PC-3 (cell line): ENCODE measurements at regions not wholly inside any gene's neighbourhood (a gene's known extent, or its start where the extent isn't known, plus 50 kb on each side); places are given as distances from the start of the nearest gene placed in this dataset.
A peak's percentile ranks its signal among the peaks of the same experiment; 100 is the strongest.

ENCODE experiments used
- ATAC-seq: fragments of 200-7000 bp; cut with Tn5 transposase; 2 replicates; pipeline ENCODE4 v1.9.1; 2020; ENCODE audit warnings: mild to moderate bottlenecking, moderate library complexity
- BruUV-seq: library from RNA; stranded (reverse); fragments of 400-500 nt; replicated peaks from 2 replicates; lab custom pipeline; 2021; lab: Mats Ljungman, UMichigan
- CTCF ChIA-PET: fragments of 300-600 bp; sonication (Branson Sonifier 250); formaldehyde crosslinking; loops from one replicate; lab custom pipeline; 2022; ENCODE audit warnings: antibody characterized with exemption; lab: Charles Lee
- POLR2A ChIA-PET: fragments of 300-600 bp; sonication (Branson Sonifier 250); formaldehyde crosslinking; loops from one replicate; lab custom pipeline; 2022; ENCODE audit warnings: antibody characterized with exemption; ENCODE audit not compliant: unreplicated experiment; lab: Charles Lee
- DNase-seq: peaks from one replicate; pipeline ENCODE4 v3.0.0-alpha.2; 2015
- H2AFZ ChIP-seq: fragments of 300-600 bp; sonication (generic); 2 replicates; pipeline ENCODE4 v1.6.0; 2016; ENCODE audit warnings: antibody characterized with exemption, low read length
- H3F3A ChIP-seq: fragments of 300-600 bp; sonication (generic); one replicate; pipeline ENCODE4 v1.6.0; 2017; ENCODE audit warnings: antibody characterized with exemption, low read length, control low read depth, mild to moderate bottlenecking; ENCODE audit not compliant: unreplicated experiment
- H3K27ac ChIP-seq: fragments of 300-600 bp; sonication (generic); 2 replicates; pipeline ENCODE4 v1.5.1; 2016; ENCODE audit warnings: mild to moderate bottlenecking, low read length
- H3K27me3 ChIP-seq: fragments of 300-600 bp; sonication (generic); 2 replicates; pipeline ENCODE4 v1.6.1; 2016; ENCODE audit warnings: low read length, mixed read lengths
- H3K36me3 ChIP-seq: fragments of 300-600 bp; sonication (generic); 2 replicates; pipeline ENCODE4 v1.6.1; 2016; ENCODE audit warnings: low read depth, mixed run types, low read length, mixed read lengths
- H3K4me1 ChIP-seq: fragments of 300-600 bp; sonication (generic); 2 replicates; pipeline ENCODE4 v1.5.1; 2016; ENCODE audit warnings: low read length; ENCODE audit not compliant: insufficient read depth
- H3K4me2 ChIP-seq: fragments of 300-600 bp; sonication (generic); 2 replicates; pipeline ENCODE4 v1.6.0; 2016; ENCODE audit warnings: low read length
- H3K4me3 ChIP-seq: fragments of 300-600 bp; sonication (generic); 2 replicates; pipeline ENCODE4 v1.5.1; 2016; ENCODE audit warnings: mild to moderate bottlenecking, low read length, mixed read lengths
- H3K79me2 ChIP-seq: fragments of 300-600 bp; sonication (generic); 2 replicates; pipeline ENCODE4 v1.6.1; 2017; ENCODE audit warnings: low read length, mixed read lengths
- H3K9ac ChIP-seq: fragments of 300-600 bp; sonication (generic); 2 replicates; pipeline ENCODE4 v1.6.0; 2016; ENCODE audit warnings: mild to moderate bottlenecking, low read length
- H3K9me2 ChIP-seq: fragments of 300-600 bp; sonication (generic); replicated peaks from 2 replicates; pipeline ENCODE4 v1.6.1; 2016; ENCODE audit warnings: mixed run types, low read length, mixed read lengths
- H3K9me3 ChIP-seq: fragments of 300-600 bp; sonication (generic); 2 replicates; pipeline ENCODE4 v1.6.1; 2016; ENCODE audit warnings: low read length, mixed read lengths
- H4K20me1 ChIP-seq: fragments of 300-600 bp; sonication (generic); 2 replicates; pipeline ENCODE4 v1.6.1; 2016; ENCODE audit warnings: low read length, mixed read lengths
- CTCF ChIP-seq: fragments of 300-600 bp; sonication (generic); conservative IDR thresholded peaks from 2 replicates; pipeline ENCODE4 v1.5.1; 2017; ENCODE audit warnings: antibody characterized with exemption, low read depth, mild to moderate bottlenecking, low read length
- EZH2 ChIP-seq: fragments of 300-600 bp; sonication (generic); IDR thresholded peaks from one replicate; pipeline ENCODE4 v1.6.1; 2017; ENCODE audit warnings: antibody characterized with exemption, mild to moderate bottlenecking, low read length; ENCODE audit not compliant: unreplicated experiment
- EZH2phosphoT487 ChIP-seq: fragments of 300-600 bp; sonication (generic); IDR thresholded peaks from 2 replicates; pipeline ENCODE4 v1.6.1; 2018; ENCODE audit warnings: mild to moderate bottlenecking, antibody characterized with exemption, low read length, borderline replicate concordance
- intact Hi-C: fragments of 100-400 bp; cut with micrococcal nuclease; formaldehyde crosslinking; loops from 2 replicates; pipeline ENCODE4 v1.9.0; 2023

- Histone ChIP-seq H4K20me1 (no peaks in the 10 kb centered on the region), H3K4me2 (no peak overlapping the region), H3K9ac (no peak overlapping the region), H3K27me3 (no peaks in the 10 kb centered on the region), H3K4me3 (no peak overlapping the region), H3K9me3 (no peaks in the 10 kb centered on the region), H3K36me3 (no peaks in the 10 kb centered on the region), H3F3A (no peaks in the 10 kb centered on the region), H3K9me2 (no peaks in the 10 kb centered on the region), H3K4me1 (peaks cover 10% of the 10 kb centered on the region; the same call in 1 of the 2 replicates), H3K79me2 (no peaks in the 10 kb centered on the region), H3K27ac (no peak overlapping the region), H2AFZ (no peak overlapping the region)
- TF ChIP-seq EZH2 (no peak), EZH2phosphoT487 (no peak), CTCF (no peak)
- intact Hi-C loops, result no loop called here
- ATAC-seq (no peak), DNase-seq (no peak)
- POLR2A ChIA-PET, result no interaction called here
- BruUV-seq, result no TSS peak
- CTCF ChIA-PET, result no interaction called here
Observed at GRCh38 chr1:209483691-209484090, 99.8 kb upstream of the CAMK1G start.

GRCh38 chr1:209484429-209484828 is 99.1 kb upstream of the CAMK1G start:
- H2AFZ ChIP-seq, result no peak overlapping the region
- intact Hi-C loops, result no loop called here
- H3K4me2 ChIP-seq, result no peak overlapping the region
- no peak overlapping the region for H3K4me3 ChIP-seq
- no TSS peak for BruUV-seq
- H3K9ac ChIP-seq, result no peak overlapping the region
- H3K27ac ChIP-seq, result no peak overlapping the region
- no peaks in the 10 kb centered on the region for H4K20me1 ChIP-seq
- ChIA-PET CTCF (no interaction called here), POLR2A (no interaction called here)
- ATAC-seq (no peak), DNase-seq (no peak)
- H3K9me3 ChIP-seq, result no peaks in the 10 kb centered on the region
- TF ChIP-seq EZH2phosphoT487 (no peak), CTCF (no peak), EZH2 (no peak)
- no peaks in the 10 kb centered on the region for H3F3A ChIP-seq
- no peaks in the 10 kb centered on the region for H3K79me2 ChIP-seq
- no peaks in the 10 kb centered on the region for H3K36me3 ChIP-seq
- no peaks in the 10 kb centered on the region for H3K27me3 ChIP-seq
- H3K9me2 ChIP-seq, result no peaks in the 10 kb centered on the region
- H3K4me1 ChIP-seq, result peaks cover 10% of the 10 kb centered on the region; the same call in 1 of the 2 replicates

- POLR2A ChIA-PET, result no interaction called here
- Histone ChIP-seq H2AFZ (no peak overlapping the region), H3K36me3 (no peaks in the 10 kb centered on the region), H3K4me1 (peaks cover 14% of the 10 kb centered on the region; the same call in 1 of the 2 replicates), H3K27ac (no peak overlapping the region), H3K9me2 (no peaks in the 10 kb centered on the region), H3K9me3 (no peaks in the 10 kb centered on the region), H3K9ac (no peak overlapping the region), H3K4me2 (no peak overlapping the region), H4K20me1 (no peaks in the 10 kb centered on the region), H3K79me2 (no peaks in the 10 kb centered on the region), H3K27me3 (no peaks in the 10 kb centered on the region), H3K4me3 (no peak overlapping the region), H3F3A (no peaks in the 10 kb centered on the region)
- ATAC-seq (no peak), DNase-seq (peak; percentile 44)
- CTCF ChIA-PET, result no interaction called here
- BruUV-seq, result no TSS peak
- intact Hi-C loops, result no loop called here
- TF ChIP-seq EZH2phosphoT487 (no peak), CTCF (no peak), EZH2 (no peak)
Observed at GRCh38 chr1:209485167-209485566, 98.3 kb upstream of the CAMK1G start.
